Panc1 (cell line): ENCODE measurements at regions not wholly inside any gene's neighbourhood (a gene's known extent, or its start where the extent isn't known, plus 50 kb on each side); places are given as distances from the start of the nearest gene placed in this dataset.

ENCODE experiments used
- ATAC-seq: fragments of 200-7000 bp; cut with Tn5 transposase; 2 replicates; pipeline ENCODE4 v1.9.1; 2020; ENCODE audit warnings: mild to moderate bottlenecking, moderate library complexity
- BruUV-seq: library from RNA; stranded (reverse); fragments of 400-500 nt; replicated peaks from 2 replicates; lab custom pipeline; 2021; lab: Mats Ljungman, UMichigan
- CTCF ChIA-PET: fragments of 300-600 bp; sonication (Branson Sonifier 250); formaldehyde crosslinking; loops from one replicate; lab custom pipeline; 2022; ENCODE audit warnings: antibody characterized with exemption; lab: Charles Lee
- POLR2A ChIA-PET: fragments of 300-600 bp; sonication (Branson Sonifier 250); formaldehyde crosslinking; loops from one replicate; lab custom pipeline; 2022; ENCODE audit warnings: antibody characterized with exemption; lab: Charles Lee
- DNase-seq: peaks from one replicate; pipeline ENCODE4 v3.0.0-alpha.2; 2010; ENCODE audit warnings: low read depth, low spot score
- H3K27ac ChIP-seq: 2 replicates; pipeline ENCODE4 v1.5.1; 2011; ENCODE audit warnings: mild to moderate bottlenecking, low read length, inconsistent platforms
- H3K27me3 ChIP-seq: fragments of 200-500 bp; sonication (Bioruptor generic); 2 replicates; pipeline ENCODE4 v1.6.0; 2014; ENCODE audit warnings: low read length, inconsistent platforms; ENCODE audit not compliant: control insufficient read depth, insufficient read depth
- H3K36me3 ChIP-seq: fragments of 200-500 bp; sonication (Bioruptor generic); 2 replicates; pipeline ENCODE4 v1.5.1; 2014; ENCODE audit warnings: inconsistent platforms, mild to moderate bottlenecking, low read length, moderate library complexity; ENCODE audit not compliant: control insufficient read depth, insufficient read depth
- H3K4me1 ChIP-seq: 2 replicates; pipeline ENCODE4 v1.5.1; 2011; ENCODE audit warnings: inconsistent platforms, mild to moderate bottlenecking, low read length, moderate library complexity; ENCODE audit not compliant: control insufficient read depth, insufficient read depth
- H3K4me3 ChIP-seq, 2 experiments: 2 replicates each; pipeline ENCODE4 v1.5.1; 2011 to 2012; ENCODE audit warnings: low read depth in 2 of 2, low read length in 2 of 2, mild to moderate bottlenecking in 2 of 2, inconsistent platforms in 1 of 2, moderate library complexity in 1 of 2
- H3K9me3 ChIP-seq: fragments of 200-500 bp; sonication (Bioruptor generic); 2 replicates; pipeline ENCODE4 v1.5.1; 2014; ENCODE audit warnings: low read depth, mild to moderate bottlenecking, inconsistent platforms, low read length, moderate library complexity; ENCODE audit not compliant: control insufficient read depth, insufficient read depth
- POLR2AphosphoS5 ChIP-seq: IDR thresholded peaks from 2 replicates; pipeline ENCODE4 v1.6.1; 2012; ENCODE audit warnings: mild to moderate bottlenecking, low read depth, low read length, moderate library complexity
- SIN3A ChIP-seq: IDR thresholded peaks from 2 replicates; pipeline ENCODE4 v1.6.1; 2012; ENCODE audit warnings: low read depth, mild to moderate bottlenecking, low read length, moderate library complexity, borderline replicate concordance; ENCODE audit not compliant: insufficient read depth
- TCF7L2 ChIP-seq: IDR thresholded peaks from 2 replicates; pipeline ENCODE4 v1.6.1; 2011; ENCODE audit warnings: mild to moderate bottlenecking, low read depth, low read length, inconsistent platforms
- in situ Hi-C: cut with HindIII; loops from 2 replicates; pipeline ENCODE4 v1.10.0; 2016; ENCODE audit warnings: low sequenced_read_pairs, low pct_unique_long_range_greater_than_20kb
- intact Hi-C: fragments of 100-400 bp; cut with micrococcal nuclease; formaldehyde crosslinking; loops from one replicate; pipeline ENCODE4 v1.10.0; 2022; ENCODE audit not compliant: unreplicated experiment
- TF ChIP-seq, protein P1 (sequence below): fragments of 450-650 bp; IDR thresholded peaks from 2 replicates; pipeline ENCODE4 v1.5.1; 2017; ENCODE audit warnings: mild to moderate bottlenecking
- TF ChIP-seq, protein P2 (sequence below), 2 experiments: IDR thresholded peaks; 2 replicates each; pipeline ENCODE4 v1.6.1; 2011 to 2012; ENCODE audit warnings: low read depth in 2 of 2, control low read depth in 1 of 2, low read length in 1 of 2, mild to moderate bottlenecking in 1 of 2, moderate library complexity in 1 of 2; ENCODE audit not compliant: insufficient read depth in 1 of 2

DNA sequence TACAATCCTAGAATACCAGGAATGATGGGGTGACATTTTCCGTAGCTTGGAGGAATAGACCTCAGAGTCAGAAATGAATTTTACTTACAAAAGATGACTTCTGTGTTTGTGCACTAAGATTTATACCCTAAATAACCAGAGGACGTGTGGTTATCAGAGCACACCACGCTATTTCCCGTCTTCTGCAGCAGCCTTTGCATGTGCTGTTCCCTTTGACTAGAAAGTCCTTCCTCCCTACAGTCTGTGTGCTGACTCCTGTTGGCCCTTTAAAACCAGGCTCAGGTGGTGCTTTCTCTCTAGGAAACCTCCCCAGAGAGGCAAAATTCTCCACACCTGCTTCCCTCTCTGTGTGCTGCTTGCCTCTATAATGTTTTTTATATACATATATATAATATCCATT, 73.3 kb upstream of the SMNDC1 start:
- ChIA-PET CTCF (no interaction called here), POLR2A (no interaction called here)
- H3K27me3 ChIP-seq: no peaks in the 10 kb centered on the region
- TF ChIP-seq, protein P1, sequence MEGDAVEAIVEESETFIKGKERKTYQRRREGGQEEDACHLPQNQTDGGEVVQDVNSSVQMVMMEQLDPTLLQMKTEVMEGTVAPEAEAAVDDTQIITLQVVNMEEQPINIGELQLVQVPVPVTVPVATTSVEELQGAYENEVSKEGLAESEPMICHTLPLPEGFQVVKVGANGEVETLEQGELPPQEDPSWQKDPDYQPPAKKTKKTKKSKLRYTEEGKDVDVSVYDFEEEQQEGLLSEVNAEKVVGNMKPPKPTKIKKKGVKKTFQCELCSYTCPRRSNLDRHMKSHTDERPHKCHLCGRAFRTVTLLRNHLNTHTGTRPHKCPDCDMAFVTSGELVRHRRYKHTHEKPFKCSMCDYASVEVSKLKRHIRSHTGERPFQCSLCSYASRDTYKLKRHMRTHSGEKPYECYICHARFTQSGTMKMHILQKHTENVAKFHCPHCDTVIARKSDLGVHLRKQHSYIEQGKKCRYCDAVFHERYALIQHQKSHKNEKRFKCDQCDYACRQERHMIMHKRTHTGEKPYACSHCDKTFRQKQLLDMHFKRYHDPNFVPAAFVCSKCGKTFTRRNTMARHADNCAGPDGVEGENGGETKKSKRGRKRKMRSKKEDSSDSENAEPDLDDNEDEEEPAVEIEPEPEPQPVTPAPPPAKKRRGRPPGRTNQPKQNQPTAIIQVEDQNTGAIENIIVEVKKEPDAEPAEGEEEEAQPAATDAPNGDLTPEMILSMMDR: no peak
- no peak for TF ChIP-seq SIN3A
- no peak for TF ChIP-seq POLR2AphosphoS5
- TF ChIP-seq, protein P2, sequence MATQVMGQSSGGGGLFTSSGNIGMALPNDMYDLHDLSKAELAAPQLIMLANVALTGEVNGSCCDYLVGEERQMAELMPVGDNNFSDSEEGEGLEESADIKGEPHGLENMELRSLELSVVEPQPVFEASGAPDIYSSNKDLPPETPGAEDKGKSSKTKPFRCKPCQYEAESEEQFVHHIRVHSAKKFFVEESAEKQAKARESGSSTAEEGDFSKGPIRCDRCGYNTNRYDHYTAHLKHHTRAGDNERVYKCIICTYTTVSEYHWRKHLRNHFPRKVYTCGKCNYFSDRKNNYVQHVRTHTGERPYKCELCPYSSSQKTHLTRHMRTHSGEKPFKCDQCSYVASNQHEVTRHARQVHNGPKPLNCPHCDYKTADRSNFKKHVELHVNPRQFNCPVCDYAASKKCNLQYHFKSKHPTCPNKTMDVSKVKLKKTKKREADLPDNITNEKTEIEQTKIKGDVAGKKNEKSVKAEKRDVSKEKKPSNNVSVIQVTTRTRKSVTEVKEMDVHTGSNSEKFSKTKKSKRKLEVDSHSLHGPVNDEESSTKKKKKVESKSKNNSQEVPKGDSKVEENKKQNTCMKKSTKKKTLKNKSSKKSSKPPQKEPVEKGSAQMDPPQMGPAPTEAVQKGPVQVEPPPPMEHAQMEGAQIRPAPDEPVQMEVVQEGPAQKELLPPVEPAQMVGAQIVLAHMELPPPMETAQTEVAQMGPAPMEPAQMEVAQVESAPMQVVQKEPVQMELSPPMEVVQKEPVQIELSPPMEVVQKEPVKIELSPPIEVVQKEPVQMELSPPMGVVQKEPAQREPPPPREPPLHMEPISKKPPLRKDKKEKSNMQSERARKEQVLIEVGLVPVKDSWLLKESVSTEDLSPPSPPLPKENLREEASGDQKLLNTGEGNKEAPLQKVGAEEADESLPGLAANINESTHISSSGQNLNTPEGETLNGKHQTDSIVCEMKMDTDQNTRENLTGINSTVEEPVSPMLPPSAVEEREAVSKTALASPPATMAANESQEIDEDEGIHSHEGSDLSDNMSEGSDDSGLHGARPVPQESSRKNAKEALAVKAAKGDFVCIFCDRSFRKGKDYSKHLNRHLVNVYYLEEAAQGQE (IDR thresholded peaks at IDR 0.05; ENCODE audit: insufficient read depth in 1 of 2, low read depth in 2 of 2, low read length in 1 of 2): no peak
- TF ChIP-seq TCF7L2: no peak
- H3K4me3 ChIP-seq: no peak overlapping the region
- no peaks in the 10 kb centered on the region for H3K9me3 ChIP-seq
- no peak overlapping the region for H3K27ac ChIP-seq
- BruUV-seq: no TSS peak
- in situ Hi-C loops (no loop called here), intact Hi-C loops (no loop called here)
- ATAC-seq: no peak
- no peaks in the 10 kb centered on the region for H3K4me1 ChIP-seq
- no peaks in the 10 kb centered on the region for H3K36me3 ChIP-seq
- no peak for DNase-seq

DNA sequence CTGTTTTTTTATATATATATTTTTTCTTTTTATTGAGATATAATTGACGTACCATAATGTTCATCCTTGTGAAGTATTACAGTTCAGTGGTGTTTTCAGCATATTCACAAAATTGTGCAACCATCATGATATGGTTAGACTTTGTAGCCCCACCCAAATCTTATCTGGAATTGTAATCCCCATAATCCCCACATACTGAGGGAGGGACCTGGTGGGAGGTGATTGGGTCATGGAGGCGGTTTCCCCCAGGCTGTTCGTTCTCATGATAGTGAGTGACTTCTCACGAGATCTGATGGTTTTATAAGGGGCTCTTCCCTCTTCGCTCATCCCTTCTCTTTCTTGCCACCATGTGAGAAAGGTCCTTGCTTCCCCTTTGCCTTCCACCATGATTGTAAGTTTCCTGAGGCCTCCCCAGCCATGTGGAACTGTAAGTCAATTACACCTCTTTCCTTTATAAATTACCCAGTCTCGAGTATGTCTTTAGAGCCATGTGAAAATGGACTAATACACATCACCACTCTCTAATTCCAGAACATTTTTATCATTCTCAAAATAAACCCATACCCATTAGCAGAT, 73.9 kb upstream of the SMNDC1 start:
- intact Hi-C loops (no loop called here), in situ Hi-C loops (no loop called here)
- BruUV-seq: no TSS peak
- ChIA-PET POLR2A (no interaction called here), CTCF (no interaction called here)
- Histone ChIP-seq H3K4me1 (no peaks in the 10 kb centered on the region), H3K4me3 (no peak overlapping the region), H3K27ac (no peak overlapping the region), H3K27me3 (no peaks in the 10 kb centered on the region), H3K9me3 (no peaks in the 10 kb centered on the region), H3K36me3 (no peaks in the 10 kb centered on the region)
- no peak for DNase-seq
- ATAC-seq: no peak
- TF ChIP-seq POLR2AphosphoS5 (no peak), TCF7L2 (no peak), SIN3A (no peak)
- TF ChIP-seq, protein P1: no peak
- TF ChIP-seq, protein P2 (IDR thresholded peaks at IDR 0.05; ENCODE audit: insufficient read depth in 1 of 2, low read depth in 2 of 2, low read length in 1 of 2): no peak
